A673 (cell line): ENCODE measurements at regions not wholly inside any gene's neighbourhood (a gene's known extent, or its start where the extent isn't known, plus 50 kb on each side); places are given as distances from the start of the nearest gene placed in this dataset.
A peak's percentile ranks its signal among the peaks of the same experiment; 100 is the strongest.

ENCODE experiments used
- EZH2 ChIP-seq: fragments of 200-600 bp; sonication (generic); IDR thresholded peaks from 2 replicates; pipeline ENCODE4 v1.6.1; 2017; ENCODE audit warnings: borderline replicate concordance, low read depth, mild to moderate bottlenecking, mixed read lengths, antibody characterized with exemption, low read length; ENCODE audit not compliant: poor library complexity, severe bottlenecking
- TF ChIP-seq, protein P1 (sequence below): fragments of 300-800, 200-600 bp; sonication (generic); conservative IDR thresholded peaks from 2 replicates; pipeline ENCODE4 v1.5.1; 2017; ENCODE audit warnings: low read depth, mild to moderate bottlenecking, antibody characterized with exemption, low read length, moderate library complexity, mixed read lengths

DNA sequence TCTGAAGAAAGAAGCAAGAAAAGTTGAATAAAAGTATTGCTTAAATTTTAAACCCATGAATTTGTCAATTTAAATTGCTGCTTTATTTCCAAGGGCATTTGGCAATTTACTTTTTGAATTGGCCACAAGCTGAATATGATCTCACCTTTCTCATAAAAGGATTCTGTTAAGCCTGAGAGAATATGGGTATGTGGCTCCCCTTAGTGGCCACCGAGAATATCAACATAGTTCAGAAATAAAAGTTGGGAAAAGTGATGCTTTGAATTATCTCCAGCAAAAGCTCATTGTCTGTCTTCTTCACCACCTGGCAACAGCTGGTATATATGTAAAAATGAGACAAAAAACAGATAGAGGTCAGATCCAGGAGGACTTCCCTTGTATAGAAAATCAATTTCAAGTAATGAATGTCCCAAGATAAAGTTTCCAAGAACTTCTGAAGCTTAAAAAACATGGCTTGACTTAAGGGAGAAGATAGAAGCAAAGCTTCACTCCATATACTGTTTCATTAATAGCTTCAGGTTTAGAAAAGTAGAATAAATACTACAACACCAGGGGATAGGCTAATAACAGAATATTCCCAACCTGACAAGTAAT, 290.7 kb upstream of the FAM241A start:
- TF ChIP-seq, protein P1, sequence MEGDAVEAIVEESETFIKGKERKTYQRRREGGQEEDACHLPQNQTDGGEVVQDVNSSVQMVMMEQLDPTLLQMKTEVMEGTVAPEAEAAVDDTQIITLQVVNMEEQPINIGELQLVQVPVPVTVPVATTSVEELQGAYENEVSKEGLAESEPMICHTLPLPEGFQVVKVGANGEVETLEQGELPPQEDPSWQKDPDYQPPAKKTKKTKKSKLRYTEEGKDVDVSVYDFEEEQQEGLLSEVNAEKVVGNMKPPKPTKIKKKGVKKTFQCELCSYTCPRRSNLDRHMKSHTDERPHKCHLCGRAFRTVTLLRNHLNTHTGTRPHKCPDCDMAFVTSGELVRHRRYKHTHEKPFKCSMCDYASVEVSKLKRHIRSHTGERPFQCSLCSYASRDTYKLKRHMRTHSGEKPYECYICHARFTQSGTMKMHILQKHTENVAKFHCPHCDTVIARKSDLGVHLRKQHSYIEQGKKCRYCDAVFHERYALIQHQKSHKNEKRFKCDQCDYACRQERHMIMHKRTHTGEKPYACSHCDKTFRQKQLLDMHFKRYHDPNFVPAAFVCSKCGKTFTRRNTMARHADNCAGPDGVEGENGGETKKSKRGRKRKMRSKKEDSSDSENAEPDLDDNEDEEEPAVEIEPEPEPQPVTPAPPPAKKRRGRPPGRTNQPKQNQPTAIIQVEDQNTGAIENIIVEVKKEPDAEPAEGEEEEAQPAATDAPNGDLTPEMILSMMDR: peak; percentile 76
- TF ChIP-seq EZH2: no peak
